ENCODE measurements at regions not wholly inside any gene's neighbourhood (a gene's known extent, or its start where the extent isn't known, plus 50 kb on each side); places are given as distances from the start of the nearest gene placed in this dataset.

- TF ChIP-seq CTCF (IDR thresholded peaks at IDR 0.05) (no peak), POLR2AphosphoS5 (IDR thresholded peaks at IDR 0.05; ENCODE audit: insufficient read depth in 1 of 2, low read depth in 1 of 2) (no peak)
Measured at GRCh38 chr15:36301947-36302346, 277.5 kb upstream of the CDIN1 start.

All from vagina (tissue), 2 donors.